IMR-90 (cell line): ENCODE measurements at regions not wholly inside any gene's neighbourhood (a gene's known extent, or its start where the extent isn't known, plus 50 kb on each side); places are given as distances from the start of the nearest gene placed in this dataset.

ENCODE experiments used
- ATAC-seq: fragments of 200-7000 bp; cut with Tn5 transposase; 2 replicates; pipeline ENCODE4 v1.9.1; 2020; ENCODE audit warnings: low read depth, mild to moderate bottlenecking, moderate library complexity
- BruUV-seq: library from RNA; stranded (reverse); fragments of 400-500 nt; replicated peaks from 2 replicates; lab custom pipeline; 2021; lab: Mats Ljungman, UMichigan
- CTCF ChIA-PET: fragments of 300-600 bp; formaldehyde crosslinking; extraction: SDS; loops from one replicate; lab custom pipeline; 2021; ENCODE audit warnings: antibody characterized with exemption; lab: Yijun Ruan, JAX
- POLR2A ChIA-PET: fragments of 300-600 bp; sonication (Branson Sonifier 250); formaldehyde crosslinking; loops from one replicate; lab custom pipeline; 2022; ENCODE audit warnings: antibody characterized with exemption; ENCODE audit not compliant: unreplicated experiment; lab: Charles Lee
- DNase-seq: peaks from one replicate; pipeline ENCODE4 v3.0.0; 2013
- H2AFZ ChIP-seq: replicated peaks from 2 replicates; pipeline ENCODE3; 2013; ENCODE audit warnings: low read length, mild to moderate bottlenecking; ENCODE audit not compliant: poor library complexity
- H2AK5ac ChIP-seq: 2 replicates; pipeline ENCODE4 v1.6.1; 2013; ENCODE audit warnings: low read depth, low read length, inconsistent platforms
- H2AK9ac ChIP-seq: replicated peaks from 2 replicates; pipeline ENCODE3; 2013; ENCODE audit warnings: mild to moderate bottlenecking, low read depth, low read length, moderate library complexity; ENCODE audit not compliant: poor library complexity
- H2BK120ac ChIP-seq: 2 replicates; pipeline ENCODE4 v1.6.1; 2013; ENCODE audit warnings: low read depth, low read length, inconsistent platforms
- H2BK15ac ChIP-seq: 3 replicates; pipeline ENCODE4 v1.6.1; 2013; ENCODE audit warnings: low read depth, low read length, inconsistent platforms
- H2BK20ac ChIP-seq: 2 replicates; pipeline ENCODE4 v1.6.1; 2013; ENCODE audit warnings: low read depth, mild to moderate bottlenecking, inconsistent platforms, low read length, moderate library complexity
- H2BK5ac ChIP-seq: 2 replicates; pipeline ENCODE4 v1.6.1; 2013; ENCODE audit warnings: mild to moderate bottlenecking, low read depth, low read length, inconsistent platforms; ENCODE audit not compliant: poor library complexity, severe bottlenecking
- H3K14ac ChIP-seq: replicated peaks from 2 replicates; pipeline ENCODE4 v1.6.1; 2013; ENCODE audit warnings: low read depth, low read length, inconsistent platforms
- H3K18ac ChIP-seq: 2 replicates; pipeline ENCODE4 v1.6.1; 2013; ENCODE audit warnings: low read depth, low read length, control low read depth
- H3K23ac ChIP-seq: 2 replicates; pipeline ENCODE4 v1.6.1; 2013; ENCODE audit warnings: low read depth, low read length, inconsistent platforms
- H3K27ac ChIP-seq: 2 replicates; pipeline ENCODE4 v1.5.1; 2013; ENCODE audit warnings: mild to moderate bottlenecking, control low read depth, low read length; ENCODE audit not compliant: insufficient read depth
- H3K27me3 ChIP-seq: 2 replicates; pipeline ENCODE4 v1.6.1; 2013; ENCODE audit warnings: low read length; ENCODE audit not compliant: control insufficient read depth, insufficient read depth
- H3K36me3 ChIP-seq: 2 replicates; pipeline ENCODE4 v1.6.1; 2013; ENCODE audit warnings: low read length, mixed read lengths; ENCODE audit not compliant: control insufficient read depth, insufficient read depth
- H3K4ac ChIP-seq: 2 replicates; pipeline ENCODE4 v1.6.1; 2013; ENCODE audit warnings: low read depth, low read length, inconsistent platforms
- H3K4me1 ChIP-seq: 2 replicates; pipeline ENCODE4 v1.6.1; 2013; ENCODE audit warnings: low read length, mixed read lengths; ENCODE audit not compliant: control insufficient read depth, insufficient read depth
- H3K4me2 ChIP-seq: 2 replicates; pipeline ENCODE4 v1.6.1; 2013; ENCODE audit warnings: low read depth, mild to moderate bottlenecking, control low read depth, low read length, moderate library complexity
- H3K4me3 ChIP-seq: 2 replicates; pipeline ENCODE4 v1.5.1; 2013; ENCODE audit warnings: low read depth, mild to moderate bottlenecking, control low read depth, low read length, moderate library complexity; ENCODE audit not compliant: insufficient read depth
- H3K56ac ChIP-seq: 2 replicates; pipeline ENCODE4 v1.6.1; 2013; ENCODE audit warnings: low read length, inconsistent platforms; ENCODE audit not compliant: insufficient read depth; ENCODE audit errors: extremely low read depth
- H3K79me1 ChIP-seq, 2 experiments: 2 replicates each; pipeline ENCODE4 v1.6.1; 2013; ENCODE audit warnings: low read length in 2 of 2, inconsistent platforms in 1 of 2, low read depth in 1 of 2
- H3K9ac ChIP-seq: 2 replicates; pipeline ENCODE4 v1.6.1; 2013; ENCODE audit warnings: low read depth, low read length, control low read depth
- H3K9me1 ChIP-seq: 2 replicates; pipeline ENCODE4 v1.6.1; 2013; ENCODE audit warnings: low read length, inconsistent platforms; ENCODE audit not compliant: insufficient read depth
- H3K9me3 ChIP-seq: 2 replicates; pipeline ENCODE4 v1.6.1; 2013; ENCODE audit warnings: low read length; ENCODE audit not compliant: control insufficient read depth, insufficient read depth
- H4K20me1 ChIP-seq: 2 replicates; pipeline ENCODE4 v1.6.1; 2013; ENCODE audit warnings: low read length, inconsistent platforms; ENCODE audit not compliant: insufficient read depth
- H4K5ac ChIP-seq: 2 replicates; pipeline ENCODE4 v1.6.1; 2013; ENCODE audit warnings: mild to moderate bottlenecking, low read depth, low read length, control low read depth
- H4K8ac ChIP-seq, 2 experiments: 2 replicates each; pipeline ENCODE4 v1.6.1; 2013; ENCODE audit warnings: low read depth in 2 of 2, low read length in 2 of 2, control low read depth in 1 of 2, inconsistent platforms in 1 of 2
- H4K91ac ChIP-seq: 2 replicates; pipeline ENCODE4 v1.6.1; 2013; ENCODE audit warnings: low read depth, low read length, inconsistent platforms; ENCODE audit not compliant: insufficient read depth
- CHD1 ChIP-seq: IDR thresholded peaks from 2 replicates; pipeline ENCODE4 v1.6.1; 2012; ENCODE audit warnings: low read depth, low read length, improper control_type of control experiment
- MAFK ChIP-seq: IDR thresholded peaks from 2 replicates; pipeline ENCODE4 v1.6.1; 2012; ENCODE audit warnings: low read depth, low read length, improper control_type of control experiment
- POLR2A ChIP-seq: IDR thresholded peaks from 2 replicates; pipeline ENCODE4 v1.6.1; 2012; ENCODE audit warnings: mild to moderate bottlenecking, low read depth, low read length
- RCOR1 ChIP-seq: IDR thresholded peaks from 2 replicates; pipeline ENCODE4 v1.6.1; 2012; ENCODE audit warnings: mild to moderate bottlenecking, low read length, improper control_type of control experiment; ENCODE audit not compliant: insufficient replicate concordance
- WGBS, 2 experiments: methylation state at CpG; one replicate each; pipeline versions ENCODE4 v1.1.5 to v1.1.7; 2013; ENCODE audit warnings: missing lambda C conversion rate in 2 of 2; ENCODE audit not compliant: insufficient read length in 1 of 2; ENCODE audit errors: extremely low coverage in 2 of 2; 5-methylcytosine and 5-hydroxymethylcytosine counted together
- dilution Hi-C: fragments of 300-500 bp; cut with HindIII; formaldehyde crosslinking; loops from one replicate; pipeline ENCODE4 v1.14.3; 2018; ENCODE audit warnings: low sequenced_read_pairs; ENCODE audit not compliant: unreplicated experiment
- in situ Hi-C: fragments of 300-500 bp; cut with MboI; formaldehyde crosslinking; loops from 3 replicates; pipeline ENCODE4 v1.14.3; 2019; ENCODE audit warnings: low sequenced_read_pairs, inconsistent platforms, mixed read lengths
- intact Hi-C: fragments of 100-400 bp; cut with micrococcal nuclease; formaldehyde crosslinking; loops from 2 replicates; pipeline ENCODE4 v1.10.0; 2022
- TF ChIP-seq, protein P1 (sequence below): conservative IDR thresholded peaks from 2 replicates; pipeline ENCODE4 v1.5.1; 2012; ENCODE audit warnings: mild to moderate bottlenecking, low read depth, low read length, improper control_type of control experiment

DNA sequence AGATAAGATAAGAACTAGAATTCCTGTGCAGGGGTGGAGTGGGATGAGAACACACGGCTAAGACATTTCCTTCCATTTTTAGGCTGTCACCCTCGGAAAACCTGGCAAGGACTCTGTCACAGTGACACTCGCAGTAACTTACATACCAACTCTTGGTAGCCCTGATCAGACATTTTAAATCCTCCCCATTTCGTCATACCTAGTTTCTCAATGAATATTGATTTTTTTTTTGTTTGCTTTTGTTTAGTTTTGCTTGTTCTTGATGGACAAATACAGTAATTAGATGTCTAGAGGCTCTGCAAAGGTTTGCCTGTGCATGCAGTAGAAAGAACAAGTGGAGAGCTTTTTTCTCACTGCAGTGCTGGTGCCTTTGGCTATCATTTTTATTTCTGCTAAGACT, 213.0 kb upstream of the FAM83B start:
- Histone ChIP-seq H3K9me1 (no peaks in the 10 kb centered on the region), H3K9ac (no peak overlapping the region), H3K56ac (no peak overlapping the region), H3K4me2 (no peak overlapping the region), H4K91ac (no peak overlapping the region), H2AK5ac (no peak overlapping the region), H2AK9ac (no peak overlapping the region), H4K5ac (no peak overlapping the region), H2BK15ac (no peak overlapping the region), H4K8ac (no peak overlapping the region), H3K18ac (no peak overlapping the region), H4K20me1 (no peaks in the 10 kb centered on the region), H3K4me1 (no peaks in the 10 kb centered on the region), H3K27me3 (no peaks in the 10 kb centered on the region), H3K36me3 (no peaks in the 10 kb centered on the region), H2BK5ac (no peak overlapping the region), H3K4ac (no peak overlapping the region), H2BK20ac (no peak overlapping the region), H2BK120ac (no peak overlapping the region), H3K79me1 (no peaks in the 10 kb centered on the region), H3K27ac (no peak overlapping the region), H3K9me3 (no peaks in the 10 kb centered on the region), H3K14ac (no peak overlapping the region), H2AFZ (no peak overlapping the region), H3K23ac (no peak overlapping the region), H3K4me3 (no peak overlapping the region)
- in situ Hi-C loops, result no loop called here
- ATAC-seq, result no peak
- DNase-seq, result no peak
- ChIA-PET CTCF (no interaction called here), POLR2A (no interaction called here)
- BruUV-seq, result no TSS peak
- dilution Hi-C loops, result no loop called here
- intact Hi-C loops, result no loop called here
- no peak for TF ChIP-seq MAFK
- no peak for TF ChIP-seq POLR2A
- TF ChIP-seq, protein P1, sequence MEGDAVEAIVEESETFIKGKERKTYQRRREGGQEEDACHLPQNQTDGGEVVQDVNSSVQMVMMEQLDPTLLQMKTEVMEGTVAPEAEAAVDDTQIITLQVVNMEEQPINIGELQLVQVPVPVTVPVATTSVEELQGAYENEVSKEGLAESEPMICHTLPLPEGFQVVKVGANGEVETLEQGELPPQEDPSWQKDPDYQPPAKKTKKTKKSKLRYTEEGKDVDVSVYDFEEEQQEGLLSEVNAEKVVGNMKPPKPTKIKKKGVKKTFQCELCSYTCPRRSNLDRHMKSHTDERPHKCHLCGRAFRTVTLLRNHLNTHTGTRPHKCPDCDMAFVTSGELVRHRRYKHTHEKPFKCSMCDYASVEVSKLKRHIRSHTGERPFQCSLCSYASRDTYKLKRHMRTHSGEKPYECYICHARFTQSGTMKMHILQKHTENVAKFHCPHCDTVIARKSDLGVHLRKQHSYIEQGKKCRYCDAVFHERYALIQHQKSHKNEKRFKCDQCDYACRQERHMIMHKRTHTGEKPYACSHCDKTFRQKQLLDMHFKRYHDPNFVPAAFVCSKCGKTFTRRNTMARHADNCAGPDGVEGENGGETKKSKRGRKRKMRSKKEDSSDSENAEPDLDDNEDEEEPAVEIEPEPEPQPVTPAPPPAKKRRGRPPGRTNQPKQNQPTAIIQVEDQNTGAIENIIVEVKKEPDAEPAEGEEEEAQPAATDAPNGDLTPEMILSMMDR, result no peak
- TF ChIP-seq CHD1, result no peak
- no peak for TF ChIP-seq RCOR1
- WGBS, 2 experiments, result no CpG with 5 or more reads among the region's 4 CpGs
